ENCODE measurements at regions not wholly inside any gene's neighbourhood (a gene's known extent, or its start where the extent isn't known, plus 50 kb on each side); places are given as distances from the start of the nearest gene placed in this dataset.

DNA sequence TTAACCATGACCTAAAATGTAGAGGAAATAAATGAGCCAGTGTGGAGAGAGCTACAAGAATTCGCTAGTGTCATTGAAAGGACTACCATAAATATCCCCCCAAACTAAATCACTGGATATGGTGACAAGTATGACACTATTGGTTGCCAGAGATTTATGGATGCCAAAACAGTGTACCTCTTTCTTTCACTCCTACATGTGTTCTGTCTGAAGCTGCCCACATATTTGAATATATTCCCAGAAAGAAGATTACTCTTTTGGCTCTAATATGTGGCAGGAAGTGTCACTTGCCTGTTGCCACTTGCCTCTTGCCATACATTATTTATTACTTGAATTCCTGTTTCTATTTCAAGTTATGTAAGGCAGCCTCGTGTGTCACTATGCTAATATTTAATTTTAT is 1573.6 kb downstream of the TECRL start:
- TF ChIP-seq, protein P1, sequence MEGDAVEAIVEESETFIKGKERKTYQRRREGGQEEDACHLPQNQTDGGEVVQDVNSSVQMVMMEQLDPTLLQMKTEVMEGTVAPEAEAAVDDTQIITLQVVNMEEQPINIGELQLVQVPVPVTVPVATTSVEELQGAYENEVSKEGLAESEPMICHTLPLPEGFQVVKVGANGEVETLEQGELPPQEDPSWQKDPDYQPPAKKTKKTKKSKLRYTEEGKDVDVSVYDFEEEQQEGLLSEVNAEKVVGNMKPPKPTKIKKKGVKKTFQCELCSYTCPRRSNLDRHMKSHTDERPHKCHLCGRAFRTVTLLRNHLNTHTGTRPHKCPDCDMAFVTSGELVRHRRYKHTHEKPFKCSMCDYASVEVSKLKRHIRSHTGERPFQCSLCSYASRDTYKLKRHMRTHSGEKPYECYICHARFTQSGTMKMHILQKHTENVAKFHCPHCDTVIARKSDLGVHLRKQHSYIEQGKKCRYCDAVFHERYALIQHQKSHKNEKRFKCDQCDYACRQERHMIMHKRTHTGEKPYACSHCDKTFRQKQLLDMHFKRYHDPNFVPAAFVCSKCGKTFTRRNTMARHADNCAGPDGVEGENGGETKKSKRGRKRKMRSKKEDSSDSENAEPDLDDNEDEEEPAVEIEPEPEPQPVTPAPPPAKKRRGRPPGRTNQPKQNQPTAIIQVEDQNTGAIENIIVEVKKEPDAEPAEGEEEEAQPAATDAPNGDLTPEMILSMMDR (conservative IDR thresholded peaks at IDR 0.05; ENCODE audit: low read depth in 2 of 2): no peak
- TF ChIP-seq, protein P2, sequence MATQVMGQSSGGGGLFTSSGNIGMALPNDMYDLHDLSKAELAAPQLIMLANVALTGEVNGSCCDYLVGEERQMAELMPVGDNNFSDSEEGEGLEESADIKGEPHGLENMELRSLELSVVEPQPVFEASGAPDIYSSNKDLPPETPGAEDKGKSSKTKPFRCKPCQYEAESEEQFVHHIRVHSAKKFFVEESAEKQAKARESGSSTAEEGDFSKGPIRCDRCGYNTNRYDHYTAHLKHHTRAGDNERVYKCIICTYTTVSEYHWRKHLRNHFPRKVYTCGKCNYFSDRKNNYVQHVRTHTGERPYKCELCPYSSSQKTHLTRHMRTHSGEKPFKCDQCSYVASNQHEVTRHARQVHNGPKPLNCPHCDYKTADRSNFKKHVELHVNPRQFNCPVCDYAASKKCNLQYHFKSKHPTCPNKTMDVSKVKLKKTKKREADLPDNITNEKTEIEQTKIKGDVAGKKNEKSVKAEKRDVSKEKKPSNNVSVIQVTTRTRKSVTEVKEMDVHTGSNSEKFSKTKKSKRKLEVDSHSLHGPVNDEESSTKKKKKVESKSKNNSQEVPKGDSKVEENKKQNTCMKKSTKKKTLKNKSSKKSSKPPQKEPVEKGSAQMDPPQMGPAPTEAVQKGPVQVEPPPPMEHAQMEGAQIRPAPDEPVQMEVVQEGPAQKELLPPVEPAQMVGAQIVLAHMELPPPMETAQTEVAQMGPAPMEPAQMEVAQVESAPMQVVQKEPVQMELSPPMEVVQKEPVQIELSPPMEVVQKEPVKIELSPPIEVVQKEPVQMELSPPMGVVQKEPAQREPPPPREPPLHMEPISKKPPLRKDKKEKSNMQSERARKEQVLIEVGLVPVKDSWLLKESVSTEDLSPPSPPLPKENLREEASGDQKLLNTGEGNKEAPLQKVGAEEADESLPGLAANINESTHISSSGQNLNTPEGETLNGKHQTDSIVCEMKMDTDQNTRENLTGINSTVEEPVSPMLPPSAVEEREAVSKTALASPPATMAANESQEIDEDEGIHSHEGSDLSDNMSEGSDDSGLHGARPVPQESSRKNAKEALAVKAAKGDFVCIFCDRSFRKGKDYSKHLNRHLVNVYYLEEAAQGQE (IDR thresholded peaks at IDR 0.05; ENCODE audit: unreplicated experiment): no peak
- TF ChIP-seq EZH2 (IDR thresholded peaks at IDR 0.05; ENCODE audit: low read depth, unreplicated experiment) (no peak), EZH2phosphoT487 (IDR thresholded peaks at IDR 0.05; ENCODE audit: unreplicated experiment) (no peak), ZNF114 (CRISPR knock-in tag; IDR thresholded peaks at IDR 0.05) (no peak), POLR2AphosphoS5 (IDR thresholded peaks at IDR 0.05; ENCODE audit: low read depth) (no peak), JUNB (IDR thresholded peaks at IDR 0.05; ENCODE audit: unreplicated experiment) (no peak), CREB1 (CRISPR knock-in tag; IDR thresholded peaks at IDR 0.05; ENCODE audit: low read depth) (no peak)
- TF ChIP-seq, protein P3, sequence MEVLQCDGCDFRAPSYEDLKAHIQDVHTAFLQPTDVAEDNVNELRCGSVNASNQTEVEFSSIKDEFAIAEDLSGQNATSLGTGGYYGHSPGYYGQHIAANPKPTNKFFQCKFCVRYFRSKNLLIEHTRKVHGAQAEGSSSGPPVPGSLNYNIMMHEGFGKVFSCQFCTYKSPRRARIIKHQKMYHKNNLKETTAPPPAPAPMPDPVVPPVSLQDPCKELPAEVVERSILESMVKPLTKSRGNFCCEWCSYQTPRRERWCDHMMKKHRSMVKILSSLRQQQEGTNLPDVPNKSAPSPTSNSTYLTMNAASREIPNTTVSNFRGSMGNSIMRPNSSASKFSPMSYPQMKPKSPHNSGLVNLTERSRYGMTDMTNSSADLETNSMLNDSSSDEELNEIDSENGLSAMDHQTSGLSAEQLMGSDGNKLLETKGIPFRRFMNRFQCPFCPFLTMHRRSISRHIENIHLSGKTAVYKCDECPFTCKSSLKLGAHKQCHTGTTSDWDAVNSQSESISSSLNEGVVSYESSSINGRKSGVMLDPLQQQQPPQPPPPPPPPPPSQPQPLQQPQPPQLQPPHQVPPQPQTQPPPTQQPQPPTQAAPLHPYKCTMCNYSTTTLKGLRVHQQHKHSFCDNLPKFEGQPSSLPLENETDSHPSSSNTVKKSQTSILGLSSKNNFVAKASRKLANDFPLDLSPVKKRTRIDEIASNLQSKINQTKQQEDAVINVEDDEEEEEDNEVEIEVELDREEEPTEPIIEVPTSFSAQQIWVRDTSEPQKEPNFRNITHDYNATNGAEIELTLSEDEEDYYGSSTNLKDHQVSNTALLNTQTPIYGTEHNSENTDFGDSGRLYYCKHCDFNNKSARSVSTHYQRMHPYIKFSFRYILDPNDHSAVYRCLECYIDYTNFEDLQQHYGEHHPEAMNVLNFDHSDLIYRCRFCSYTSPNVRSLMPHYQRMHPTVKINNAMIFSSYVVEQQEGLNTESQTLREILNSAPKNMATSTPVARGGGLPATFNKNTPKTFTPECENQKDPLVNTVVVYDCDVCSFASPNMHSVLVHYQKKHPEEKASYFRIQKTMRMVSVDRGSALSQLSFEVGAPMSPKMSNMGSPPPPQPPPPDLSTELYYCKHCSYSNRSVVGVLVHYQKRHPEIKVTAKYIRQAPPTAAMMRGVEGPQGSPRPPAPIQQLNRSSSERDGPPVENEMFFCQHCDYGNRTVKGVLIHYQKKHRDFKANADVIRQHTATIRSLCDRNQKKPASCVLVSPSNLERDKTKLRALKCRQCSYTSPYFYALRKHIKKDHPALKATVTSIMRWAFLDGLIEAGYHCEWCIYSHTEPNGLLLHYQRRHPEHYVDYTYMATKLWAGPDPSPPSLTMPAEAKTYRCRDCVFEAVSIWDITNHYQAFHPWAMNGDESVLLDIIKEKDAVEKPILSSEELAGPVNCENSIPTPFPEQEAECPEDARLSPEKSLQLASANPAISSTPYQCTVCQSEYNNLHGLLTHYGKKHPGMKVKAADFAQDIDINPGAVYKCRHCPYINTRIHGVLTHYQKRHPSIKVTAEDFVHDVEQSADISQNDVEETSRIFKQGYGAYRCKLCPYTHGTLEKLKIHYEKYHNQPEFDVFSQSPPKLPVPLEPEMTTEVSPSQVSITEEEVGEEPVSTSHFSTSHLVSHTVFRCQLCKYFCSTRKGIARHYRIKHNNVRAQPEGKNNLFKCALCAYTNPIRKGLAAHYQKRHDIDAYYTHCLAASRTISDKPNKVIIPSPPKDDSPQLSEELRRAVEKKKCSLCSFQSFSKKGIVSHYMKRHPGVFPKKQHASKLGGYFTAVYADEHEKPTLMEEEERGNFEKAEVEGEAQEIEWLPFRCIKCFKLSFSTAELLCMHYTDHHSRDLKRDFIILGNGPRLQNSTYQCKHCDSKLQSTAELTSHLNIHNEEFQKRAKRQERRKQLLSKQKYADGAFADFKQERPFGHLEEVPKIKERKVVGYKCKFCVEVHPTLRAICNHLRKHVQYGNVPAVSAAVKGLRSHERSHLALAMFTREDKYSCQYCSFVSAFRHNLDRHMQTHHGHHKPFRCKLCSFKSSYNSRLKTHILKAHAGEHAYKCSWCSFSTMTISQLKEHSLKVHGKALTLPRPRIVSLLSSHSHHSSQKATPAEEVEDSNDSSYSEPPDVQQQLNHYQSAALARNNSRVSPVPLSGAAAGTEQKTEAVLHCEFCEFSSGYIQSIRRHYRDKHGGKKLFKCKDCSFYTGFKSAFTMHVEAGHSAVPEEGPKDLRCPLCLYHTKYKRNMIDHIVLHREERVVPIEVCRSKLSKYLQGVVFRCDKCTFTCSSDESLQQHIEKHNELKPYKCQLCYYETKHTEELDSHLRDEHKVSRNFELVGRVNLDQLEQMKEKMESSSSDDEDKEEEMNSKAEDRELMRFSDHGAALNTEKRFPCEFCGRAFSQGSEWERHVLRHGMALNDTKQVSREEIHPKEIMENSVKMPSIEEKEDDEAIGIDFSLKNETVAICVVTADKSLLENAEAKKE (CRISPR knock-in tag; IDR thresholded peaks at IDR 0.05): no peak
- TF ChIP-seq, protein P4, sequence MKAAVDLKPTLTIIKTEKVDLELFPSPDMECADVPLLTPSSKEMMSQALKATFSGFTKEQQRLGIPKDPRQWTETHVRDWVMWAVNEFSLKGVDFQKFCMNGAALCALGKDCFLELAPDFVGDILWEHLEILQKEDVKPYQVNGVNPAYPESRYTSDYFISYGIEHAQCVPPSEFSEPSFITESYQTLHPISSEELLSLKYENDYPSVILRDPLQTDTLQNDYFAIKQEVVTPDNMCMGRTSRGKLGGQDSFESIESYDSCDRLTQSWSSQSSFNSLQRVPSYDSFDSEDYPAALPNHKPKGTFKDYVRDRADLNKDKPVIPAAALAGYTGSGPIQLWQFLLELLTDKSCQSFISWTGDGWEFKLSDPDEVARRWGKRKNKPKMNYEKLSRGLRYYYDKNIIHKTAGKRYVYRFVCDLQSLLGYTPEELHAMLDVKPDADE (IDR thresholded peaks at IDR 0.05): no peak
